Left forelimb (tissue), 1 donor: ENCODE measurements at regions not wholly inside any gene's neighbourhood (a gene's known extent, or its start where the extent isn't known, plus 50 kb on each side); places are given as distances from the start of the nearest gene placed in this dataset.

Experiments used
- DNase-seq: peaks from one replicate; pipeline ENCODE4 v3.0.0-alpha.2; 2018; ENCODE audit warnings: low spot score

DNA sequence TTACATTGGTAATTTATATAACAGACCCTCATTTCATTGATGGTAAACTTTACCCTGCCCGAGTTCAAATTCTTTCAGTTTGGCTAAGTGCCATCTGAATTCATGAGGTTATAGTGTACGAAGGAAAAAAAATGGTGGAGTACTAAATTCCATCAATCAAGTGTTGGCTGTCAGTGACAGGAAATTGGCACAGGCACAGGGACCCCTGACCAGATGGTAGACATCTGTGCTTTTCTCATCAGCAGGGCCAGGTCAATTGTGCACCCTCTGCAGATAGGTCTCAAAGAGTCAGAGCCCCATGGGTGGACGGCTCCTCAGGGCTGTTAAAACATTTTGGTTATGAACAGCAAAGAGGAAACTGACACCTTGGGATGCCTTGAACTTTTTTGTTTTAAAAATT lies 439.2 kb downstream of the SETBP1 start:
- DNase-seq: no peak

DNA sequence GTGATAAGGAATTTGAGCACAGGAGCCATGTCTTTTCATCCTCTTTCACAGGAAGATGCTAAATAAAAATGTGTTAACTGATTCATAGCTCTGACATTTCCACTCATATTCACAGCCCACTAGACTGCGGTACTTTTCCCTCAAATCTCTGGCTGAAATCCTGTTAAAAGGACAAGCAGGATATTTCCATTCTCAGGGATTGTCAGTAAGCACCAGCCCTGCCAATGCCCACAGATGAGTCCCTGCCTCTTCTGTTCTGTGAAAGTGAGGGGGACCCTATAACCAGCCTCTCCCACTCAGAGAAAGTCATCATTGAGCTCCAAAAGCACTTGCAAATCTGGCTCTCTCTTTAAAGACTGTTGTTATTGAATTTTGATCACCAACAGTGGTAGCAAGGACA lies 440.5 kb downstream of the SETBP1 start:
- DNase-seq: no peak

DNA sequence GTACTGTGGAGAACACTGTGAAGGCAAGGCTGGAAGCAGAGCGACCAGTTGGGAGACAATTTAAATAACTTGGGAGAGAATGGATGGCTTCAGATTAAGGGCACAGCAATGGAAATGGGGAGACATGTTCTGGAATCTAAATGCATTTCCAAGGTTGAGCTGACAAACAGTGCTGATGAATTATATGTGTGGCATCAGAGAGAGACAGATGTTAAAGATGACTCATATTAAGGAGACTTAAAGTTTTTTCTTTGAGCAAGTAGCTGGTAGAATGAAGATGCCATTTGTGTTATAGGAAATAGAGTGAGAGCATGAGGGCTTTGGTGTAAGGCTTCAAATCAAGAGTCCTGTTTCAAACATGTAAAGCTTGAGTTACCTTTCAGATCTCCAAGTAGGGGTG lies 441.8 kb downstream of the SETBP1 start:
- DNase-seq: no peak

DNA sequence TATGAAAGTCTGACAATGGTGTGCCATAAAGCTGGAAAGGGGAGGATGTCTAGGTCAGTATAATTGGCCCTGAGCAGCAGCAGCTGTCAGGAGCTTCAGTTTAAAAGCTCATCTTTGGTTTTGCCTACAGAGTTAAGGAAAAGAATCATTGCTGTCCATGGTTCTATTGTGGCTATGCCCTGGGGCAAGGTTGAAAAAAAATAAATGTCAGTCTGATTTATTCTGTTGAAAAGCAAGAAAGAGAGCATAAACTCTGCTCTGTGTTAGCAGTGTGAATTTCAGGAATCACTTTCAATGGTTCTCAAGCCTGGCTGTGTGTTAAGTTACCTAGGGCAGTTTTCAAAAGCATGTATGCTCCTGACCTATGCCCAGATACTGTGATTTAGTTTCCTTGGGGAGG lies 446.7 kb downstream of the SETBP1 start:
- no peak for DNase-seq

DNA sequence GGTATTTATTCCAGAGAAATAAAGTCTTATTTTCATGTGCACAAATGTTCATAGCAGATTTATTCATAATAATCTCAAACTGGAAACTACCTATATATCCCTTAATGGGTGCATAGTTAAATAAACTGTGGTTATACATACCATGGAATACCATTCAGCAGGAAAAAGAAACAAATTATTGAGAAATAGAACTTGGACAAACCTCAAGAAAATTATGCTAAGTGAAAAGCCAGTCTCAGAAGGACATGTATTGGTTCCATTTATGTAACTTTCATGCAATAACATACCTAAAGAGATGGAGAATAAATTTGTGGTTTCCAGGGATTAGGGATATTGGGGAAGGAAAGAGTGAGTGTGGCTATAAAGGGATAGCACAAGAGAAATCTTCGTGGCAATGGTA lies 452.6 kb downstream of the SETBP1 start:
- no peak for DNase-seq

DNA sequence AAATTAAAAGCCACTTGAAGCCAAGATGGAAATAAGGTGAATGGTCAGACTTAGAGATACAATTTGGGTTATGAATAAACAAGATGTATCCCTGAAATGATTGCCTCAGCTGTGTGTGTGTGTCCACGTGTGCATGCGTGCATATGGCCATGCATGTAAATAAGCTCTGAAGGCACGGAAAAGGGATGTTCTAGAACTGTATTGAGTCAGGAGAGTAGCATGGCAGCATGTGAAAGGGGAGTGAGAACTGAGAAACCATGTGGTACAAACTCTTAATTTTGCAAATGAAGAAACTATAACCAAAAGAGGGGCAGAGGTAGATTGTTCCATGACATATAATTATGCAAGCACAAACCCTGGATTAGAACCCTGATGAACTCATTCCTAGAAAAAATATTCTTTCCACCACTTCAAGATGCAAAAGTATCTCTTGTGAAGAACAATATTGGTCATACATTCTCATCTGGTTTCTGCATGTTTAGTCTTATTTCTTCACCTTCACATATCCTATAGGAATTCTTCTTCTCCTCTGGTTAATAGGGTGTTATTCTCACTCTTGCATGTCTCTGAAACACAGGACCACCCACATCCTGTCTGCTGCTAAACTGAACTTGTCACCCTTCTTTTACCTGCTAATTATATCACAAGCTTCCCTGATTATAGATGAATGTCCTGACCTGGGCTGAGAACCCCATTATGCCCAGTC lies 455.8 kb downstream of the SETBP1 start:
- DNase-seq: no peak

DNA sequence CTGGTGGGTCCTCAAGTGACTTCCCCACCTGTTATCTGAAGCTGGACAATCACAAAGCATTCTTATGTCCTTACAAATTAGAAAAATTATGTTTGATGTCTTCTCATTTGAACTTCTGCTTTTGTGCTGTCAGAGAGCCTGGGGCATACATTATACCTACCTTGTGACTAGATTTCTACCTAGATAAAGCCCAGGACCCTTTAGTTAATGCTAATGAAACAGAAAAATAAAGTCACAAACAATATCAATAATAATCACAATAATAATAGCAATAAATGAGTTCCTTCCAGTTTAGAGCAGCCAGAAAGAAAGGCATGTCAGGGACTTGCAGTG lies 456.4 kb downstream of the SETBP1 start:
- no peak for DNase-seq

DNA sequence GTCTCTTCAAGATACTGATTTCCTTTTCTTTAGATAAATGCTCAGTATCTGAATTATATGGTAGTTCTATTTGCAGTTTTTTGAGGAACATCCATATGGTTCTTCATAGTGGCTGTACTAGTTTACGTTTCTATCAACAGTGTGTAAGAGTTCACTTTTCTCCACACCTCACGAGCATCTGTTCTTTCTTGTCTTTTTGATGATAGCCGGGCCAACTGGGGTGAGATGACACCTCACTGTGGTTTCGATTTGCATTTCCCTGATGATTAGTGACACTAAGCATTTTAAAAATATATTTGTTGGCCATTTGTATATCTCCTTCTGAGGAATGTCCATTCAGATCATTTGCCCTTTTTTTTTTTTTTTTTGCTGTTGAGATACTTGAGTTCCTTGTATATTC lies 458.8 kb downstream of the SETBP1 start:
- DNase-seq: no peak

DNA sequence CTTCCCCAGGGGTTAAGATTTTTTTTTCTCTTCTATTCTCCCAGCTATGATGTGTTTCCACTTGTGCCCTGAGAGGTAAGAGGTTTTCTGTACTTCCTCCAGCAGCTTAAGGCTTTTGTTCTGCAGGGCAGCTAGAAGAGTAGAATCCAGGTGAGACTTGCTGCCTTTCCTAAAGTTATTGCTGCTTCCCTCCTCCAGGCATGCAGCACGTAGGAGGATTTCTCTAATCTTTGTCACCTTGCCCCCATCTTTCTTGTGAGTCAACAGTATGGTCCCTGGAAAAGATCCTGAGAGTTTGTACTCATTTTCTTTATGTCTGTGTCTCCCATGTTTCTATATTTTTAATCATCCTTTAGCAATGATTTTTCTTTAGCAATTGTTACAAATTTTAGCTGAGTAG lies 462.2 kb downstream of the SETBP1 start:
- no peak for DNase-seq

DNA sequence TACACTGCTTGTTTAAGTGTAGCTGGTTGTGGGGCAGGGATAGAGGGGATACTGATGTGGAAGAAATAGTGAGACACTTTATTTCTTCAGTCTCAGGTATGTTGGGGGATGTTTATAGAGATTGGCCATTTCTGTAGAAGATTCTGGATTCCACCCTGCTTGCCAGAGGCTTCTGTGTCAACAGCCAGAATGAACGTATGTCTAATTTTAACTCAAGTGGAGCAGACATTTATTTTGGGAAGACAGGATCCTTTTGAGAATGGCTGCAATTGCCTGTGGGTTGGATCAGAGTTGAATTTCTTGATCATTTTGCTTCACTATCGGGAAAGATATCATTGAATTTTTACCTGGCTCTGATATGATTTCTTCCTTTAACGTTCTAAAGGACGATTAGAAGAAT lies 465.6 kb upstream of the SLC14A2 start:
- DNase-seq: no peak

DNA sequence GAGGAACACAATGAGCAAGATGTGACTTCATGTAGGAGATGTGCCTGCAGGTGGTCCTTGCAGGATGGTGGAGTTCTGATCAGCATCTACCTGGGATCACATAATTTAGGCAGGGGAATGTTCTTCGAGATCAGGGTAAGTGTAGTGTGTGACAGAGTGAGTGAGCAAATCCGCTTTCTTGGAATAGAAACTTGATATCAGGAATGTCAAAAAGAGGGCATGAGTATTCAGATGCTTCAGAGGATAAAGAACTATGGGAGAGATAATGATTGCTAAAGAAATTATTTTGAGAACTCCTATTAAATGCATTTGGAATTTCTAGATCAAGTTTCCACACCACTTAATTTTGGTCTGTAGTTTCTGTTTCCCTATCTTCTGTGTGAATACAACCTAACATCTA lies 463.6 kb upstream of the SLC14A2 start:
- DNase-seq: no peak

DNA sequence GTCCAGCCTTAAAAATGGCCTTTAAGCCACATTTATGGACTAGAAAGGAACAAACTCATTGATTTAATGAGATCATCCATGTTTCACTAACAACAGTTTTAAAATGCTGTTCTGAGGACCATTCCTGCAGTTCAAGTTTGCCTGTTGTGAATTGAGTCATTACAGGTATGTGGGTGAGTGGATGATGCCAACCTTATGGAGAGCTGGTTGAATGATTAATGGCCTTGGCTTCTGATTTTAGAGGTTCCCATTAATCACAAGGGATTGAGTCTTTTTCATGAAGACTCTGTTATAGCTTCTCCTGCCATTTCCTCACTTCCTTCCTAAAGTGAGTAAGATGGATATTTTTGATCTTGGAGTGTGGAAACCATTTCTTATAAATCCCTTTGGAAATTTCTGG lies 459.8 kb upstream of the SLC14A2 start:
- DNase-seq: no peak

DNA sequence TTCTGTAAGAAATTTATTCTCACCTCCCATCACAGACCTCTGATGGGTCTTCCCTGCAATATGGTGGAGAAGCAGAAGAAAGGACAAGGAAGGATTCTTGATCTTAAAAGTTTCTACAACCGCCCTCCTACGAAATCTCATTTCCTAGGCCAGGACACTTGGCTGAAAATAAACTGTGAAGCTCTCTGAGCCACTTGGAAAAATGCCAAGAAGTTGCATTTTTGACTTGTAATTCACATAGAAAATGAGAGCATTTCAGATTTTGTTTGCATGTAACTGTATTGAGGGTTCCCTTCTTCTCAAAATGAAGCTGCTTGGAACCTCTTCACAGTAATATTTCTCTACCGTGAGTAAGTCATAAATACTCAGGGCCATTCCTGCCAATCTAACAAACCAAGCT lies 458.3 kb upstream of the SLC14A2 start:
- DNase-seq: no peak

DNA sequence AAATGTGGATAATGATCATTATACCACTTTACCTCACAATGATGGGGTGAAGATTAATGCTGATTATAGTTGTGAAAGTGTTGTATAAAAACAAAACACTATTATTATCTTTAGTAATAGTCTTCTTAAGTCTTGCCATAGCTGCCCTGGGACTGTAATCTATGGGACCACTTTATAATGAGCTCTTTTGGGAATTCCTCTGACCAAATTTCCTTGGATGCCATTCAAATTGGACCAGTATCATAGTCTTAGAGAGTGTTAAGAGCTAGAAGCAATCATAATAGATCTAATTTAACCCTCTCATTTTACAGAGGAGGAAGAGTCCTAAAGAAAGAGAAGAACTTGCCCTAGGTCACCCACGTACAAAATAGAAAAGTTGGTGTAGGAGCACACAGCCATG lies 457.7 kb upstream of the SLC14A2 start:
- no peak for DNase-seq

DNA sequence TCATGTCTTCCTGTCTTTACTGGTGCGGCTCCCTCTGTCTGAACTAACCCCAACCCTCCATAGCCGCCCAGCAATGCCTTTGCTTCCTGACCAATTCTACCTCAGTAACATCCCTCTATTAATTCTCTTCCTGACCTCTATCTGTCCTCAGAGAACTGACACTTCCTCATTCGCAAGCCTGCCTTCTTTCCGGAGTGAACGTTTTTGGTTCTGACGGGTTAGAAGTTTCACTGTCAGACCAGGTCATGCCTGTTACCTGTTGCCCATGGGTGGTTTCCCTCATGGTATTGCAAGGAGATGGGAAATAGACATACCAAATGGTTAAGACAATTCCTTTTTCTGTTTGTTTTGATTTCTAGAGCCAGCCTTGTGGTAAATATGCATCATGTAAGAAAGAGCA lies 453.4 kb upstream of the SLC14A2 start:
- DNase-seq: no peak

DNA sequence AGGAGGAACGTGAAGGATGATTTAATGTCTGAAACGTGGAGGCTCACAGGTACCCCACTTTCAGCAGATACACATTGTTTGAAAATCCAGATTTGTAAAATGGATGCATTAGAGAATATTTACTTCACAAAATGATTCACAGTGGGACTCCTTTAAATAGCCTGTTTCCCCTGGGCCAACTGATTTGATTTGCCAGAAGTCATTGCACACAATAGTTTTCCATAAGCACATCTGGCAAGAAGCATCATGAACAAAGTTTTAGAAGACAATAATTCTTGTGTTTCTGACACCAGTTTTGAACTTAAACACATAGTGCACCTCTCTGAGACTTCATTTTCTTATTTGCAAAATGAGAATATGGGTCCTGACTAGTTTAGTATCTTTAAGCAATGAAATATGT lies 451.4 kb upstream of the SLC14A2 start:
- DNase-seq: no peak

DNA sequence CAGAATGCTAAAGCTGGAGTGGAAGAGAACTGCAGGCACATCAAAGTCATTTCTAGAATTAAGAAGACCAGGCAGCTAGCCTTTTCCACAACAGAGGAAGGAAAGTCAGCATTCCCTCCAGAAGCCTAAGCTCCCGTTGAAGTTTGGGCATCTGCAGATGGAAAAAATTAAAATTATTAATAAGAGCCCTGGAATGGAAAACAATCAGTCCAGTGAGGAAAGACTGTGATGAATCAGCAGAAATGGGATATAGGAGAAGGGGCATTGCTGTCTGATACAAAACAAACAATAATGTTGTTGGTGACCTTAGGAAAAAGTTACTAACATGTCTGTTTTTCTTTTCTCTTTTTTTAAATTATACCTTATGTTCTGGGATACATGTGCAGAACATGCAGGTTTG lies 450.7 kb upstream of the SLC14A2 start:
- no peak for DNase-seq

DNA sequence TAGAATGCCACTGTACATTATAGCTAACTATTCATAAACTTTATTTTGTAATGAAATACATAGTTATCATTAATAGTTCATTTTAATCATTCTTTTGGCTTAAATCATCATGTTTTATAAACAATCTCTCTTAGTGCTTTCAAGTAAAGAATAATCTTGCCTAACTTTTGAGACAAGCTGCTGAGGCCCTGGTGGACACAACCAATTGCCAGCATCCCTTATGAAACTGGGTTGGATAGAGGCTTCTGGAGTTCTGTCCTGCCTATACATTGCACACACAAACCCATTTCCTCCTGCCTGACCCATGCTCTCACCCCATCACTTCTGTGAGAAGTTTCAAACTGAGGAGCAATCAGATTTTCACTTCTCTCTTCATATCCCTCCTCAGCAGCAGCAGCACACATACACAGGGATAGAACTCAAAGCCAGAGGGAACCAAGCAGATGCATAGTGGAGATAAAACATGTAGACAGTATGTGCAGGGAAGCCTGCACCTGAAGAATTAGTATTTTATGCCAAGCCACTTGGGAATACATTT lies 450.0 kb upstream of the SLC14A2 start:
- DNase-seq: no peak

DNA sequence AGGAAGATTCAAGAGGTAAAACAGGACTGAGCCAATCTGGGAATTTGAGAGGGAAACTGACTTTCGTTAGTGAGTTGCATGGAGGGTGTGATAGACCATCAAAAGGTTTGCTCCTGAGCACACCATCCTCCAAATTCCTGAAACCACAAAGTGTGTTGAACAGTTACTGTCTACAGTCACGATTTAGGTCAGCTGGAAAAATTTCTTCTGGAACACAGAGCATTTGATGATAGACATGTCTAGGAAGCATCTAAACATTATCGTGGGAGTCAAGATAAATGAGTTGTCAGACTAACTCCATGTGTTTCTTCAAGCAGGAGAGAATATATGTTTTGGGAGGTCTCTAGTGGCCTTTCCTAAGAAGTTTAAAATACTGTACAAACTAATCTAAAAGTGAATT lies 449.4 kb upstream of the SLC14A2 start:
- no peak for DNase-seq

DNA sequence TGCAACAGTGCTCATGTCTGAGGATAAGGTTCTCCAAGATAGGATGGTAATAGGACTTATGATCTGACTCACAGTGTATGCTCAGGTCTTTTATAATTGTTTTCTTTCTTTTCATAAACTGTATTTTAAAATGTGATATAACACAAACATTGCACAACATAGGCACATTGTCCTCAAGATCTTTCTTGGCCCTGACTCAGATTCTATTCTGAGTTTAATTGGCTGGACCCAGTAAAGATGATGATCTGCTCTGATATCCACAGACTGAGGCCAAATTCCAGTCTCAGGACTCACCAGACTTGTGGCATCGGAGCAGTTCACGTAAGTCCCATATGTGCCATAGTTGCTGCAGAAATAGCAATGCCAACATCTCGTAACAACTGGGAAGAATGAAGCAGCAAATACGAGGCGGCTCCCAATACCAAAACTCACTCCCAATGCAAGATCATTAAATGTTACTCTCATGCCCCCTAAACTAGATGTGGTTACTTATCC lies 448.9 kb upstream of the SLC14A2 start:
- DNase-seq: no peak

DNA sequence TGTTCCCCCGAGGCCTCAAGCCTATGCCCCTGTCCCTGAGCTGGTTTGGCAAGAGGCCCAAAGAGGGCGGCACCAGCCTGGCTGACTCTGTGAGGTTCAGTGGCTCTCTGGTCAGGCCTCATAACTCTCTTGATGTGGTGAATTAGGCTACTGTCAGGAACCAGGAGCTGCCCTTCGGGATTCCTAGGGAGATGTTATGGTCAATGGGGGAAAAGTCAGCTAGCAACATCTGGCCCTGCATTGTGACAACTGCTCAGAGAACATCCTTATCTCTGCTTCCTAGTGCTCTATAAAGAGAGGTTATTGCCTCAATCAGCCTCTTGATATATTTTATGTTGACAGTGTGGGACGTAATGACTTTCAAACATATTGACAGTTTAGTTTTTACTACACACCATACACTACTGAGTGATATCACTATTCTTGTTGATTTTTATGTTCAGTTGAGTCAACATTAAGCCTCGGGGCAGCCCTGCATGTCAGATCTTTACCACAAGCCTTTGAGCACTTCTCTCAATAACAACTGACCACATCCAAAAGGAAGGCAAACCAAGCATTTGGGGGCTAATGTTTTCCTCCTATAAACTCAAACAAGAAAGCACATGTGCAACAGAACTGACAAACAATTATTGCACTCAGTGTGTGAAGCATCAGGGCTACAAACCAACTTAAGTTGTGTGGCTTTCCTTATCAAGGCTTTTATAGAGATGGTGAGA lies 448.3 kb upstream of the SLC14A2 start:
- DNase-seq: peak; percentile 63

DNA sequence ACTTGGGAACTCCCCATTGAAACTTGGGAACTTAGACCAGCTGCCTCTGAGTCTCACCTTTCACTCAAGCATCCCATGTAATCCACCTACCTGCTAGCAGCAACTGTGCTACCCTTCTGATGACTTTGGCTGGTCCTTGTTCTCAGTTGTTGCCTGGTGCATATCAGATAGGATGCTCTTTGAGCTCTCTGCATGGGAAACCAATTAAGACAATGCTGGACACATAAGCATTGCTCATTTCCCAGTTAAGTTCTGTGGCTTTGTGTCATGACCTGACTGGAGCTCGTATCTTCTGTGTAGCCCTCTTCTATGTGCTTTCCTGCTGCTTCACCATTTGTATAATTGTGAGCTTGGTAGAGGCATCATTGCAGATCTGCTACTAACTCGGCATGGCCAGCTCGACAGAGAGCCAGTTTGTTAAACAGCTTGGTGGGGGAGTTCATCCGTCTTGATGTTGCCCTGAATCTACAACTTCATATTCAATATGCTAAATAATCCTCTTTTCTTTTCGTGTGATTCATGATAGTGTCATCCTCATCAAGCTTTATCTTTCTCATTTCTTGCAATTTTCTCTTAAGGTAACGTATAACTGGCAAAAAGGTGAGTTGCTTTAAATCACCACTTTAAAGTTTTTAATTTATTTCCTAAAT lies 447.5 kb upstream of the SLC14A2 start:
- DNase-seq: no peak
